ENCODE measurements at regions not wholly inside any gene's neighbourhood (a gene's known extent, or its start where the extent isn't known, plus 50 kb on each side); places are given as distances from the start of the nearest gene placed in this dataset.
"Not testable (repeated sequence)": the region's sequence is repeated elsewhere in the genome, so short reads cannot be mapped to it uniquely, and the experiment has no call there.

GRCh38 chr9:19937121-19937520 lies 148.3 kb upstream of the SLC24A2 start:
- DNase-seq (ENCODE audit: low spot score) = no peak

- DNase-seq (ENCODE audit: low spot score) = no peak
These were observed 147.8 kb upstream of the SLC24A2 start for GRCh38 chr9:19936598-19936997.

- DNase-seq (ENCODE audit: low spot score) = no peak
These were observed 146.6 kb upstream of the SLC24A2 start for GRCh38 chr9:19935422-19935821.

GRCh38 chr9:19934301-19934871 lies 145.5 kb upstream of the SLC24A2 start:
- peak; percentile 40 for DNase-seq (ENCODE audit: low spot score)

- no peak for DNase-seq (ENCODE audit: low spot score)
These were observed 142.5 kb upstream of the SLC24A2 start for GRCh38 chr9:19931098-19931890.

- no peak for DNase-seq (ENCODE audit: low spot score)
These were observed 138.7 kb upstream of the SLC24A2 start for GRCh38 chr9:19927560-19927959.

- DNase-seq (ENCODE audit: low spot score) = no peak
These were observed 137.9 kb upstream of the SLC24A2 start for GRCh38 chr9:19926774-19927173.

GRCh38 chr9:19925674-19926503 lies 137.1 kb upstream of the SLC24A2 start:
- DNase-seq (ENCODE audit: low spot score) = peak; percentile 92

GRCh38 chr9:19924080-19924479 lies 135.2 kb upstream of the SLC24A2 start:
- DNase-seq (ENCODE audit: low spot score) = no peak

- peak; percentile 63 for DNase-seq (ENCODE audit: low spot score)
These were observed 133.8 kb upstream of the SLC24A2 start for GRCh38 chr9:19922476-19923118.

- no peak for DNase-seq (ENCODE audit: low spot score)
These were observed 131.6 kb upstream of the SLC24A2 start for GRCh38 chr9:19920401-19920800.

GRCh38 chr9:19918630-19919029 lies 129.8 kb upstream of the SLC24A2 start:
- no peak for DNase-seq (ENCODE audit: low spot score)

GRCh38 chr9:19914044-19914443 lies 125.2 kb upstream of the SLC24A2 start:
- DNase-seq (ENCODE audit: low spot score) = no peak

- DNase-seq (ENCODE audit: low spot score) = peak; percentile 7
These were observed 124.3 kb upstream of the SLC24A2 start for GRCh38 chr9:19913151-19913550.

- DNase-seq (ENCODE audit: low spot score) = no peak
These were observed 114.2 kb upstream of the SLC24A2 start for GRCh38 chr9:19903076-19903475.

- DNase-seq (ENCODE audit: low spot score) = no peak
These were observed 112.7 kb upstream of the SLC24A2 start for GRCh38 chr9:19901586-19901985.

GRCh38 chr9:19896161-19896560 lies 107.3 kb upstream of the SLC24A2 start:
- DNase-seq (ENCODE audit: low spot score) = no peak

- not testable (repeated sequence) for DNase-seq (ENCODE audit: low spot score)
These were observed 106.7 kb upstream of the SLC24A2 start for GRCh38 chr9:19895578-19895977.

- no peak for DNase-seq (ENCODE audit: low spot score)
These were observed 106.2 kb upstream of the SLC24A2 start for GRCh38 chr9:19895006-19895405.

- DNase-seq (ENCODE audit: low spot score) = no peak
These were observed 96.8 kb upstream of the SLC24A2 start for GRCh38 chr9:19885608-19886007.

GRCh38 chr9:19879062-19879461 lies 90.2 kb upstream of the SLC24A2 start:
- no peak for DNase-seq (ENCODE audit: low spot score)

GRCh38 chr9:19876569-19877316 lies 87.9 kb upstream of the SLC24A2 start:
- peak; percentile 27 for DNase-seq (ENCODE audit: low spot score)
